Adrenal gland (tissue), 9 donors: ENCODE measurements at regions not wholly inside any gene's neighbourhood (a gene's known extent, or its start where the extent isn't known, plus 50 kb on each side); places are given as distances from the start of the nearest gene placed in this dataset.

Experiments
- DNase-seq, 7 donors: peaks; one replicate each; pipeline ENCODE4 v3.0.0-alpha.2; 2019 to 2020
- H3K27ac ChIP-seq, 5 donors: fragments of 200-600 bp; sonication (generic) in 4 of 5; 1 replicate in 3 of 5; 2 replicates in 2 of 5; pipeline versions ENCODE4 v1.5.1 to v1.8.0; 2016 to 2020; ENCODE audit warnings: mild to moderate bottlenecking in 1 of 5
- H3K27me3 ChIP-seq: fragments of 200-600 bp; 2 replicates; pipeline ENCODE4 v1.8.0; 2021
- H3K36me3 ChIP-seq, 2 donors: fragments of 200-600 bp; replicated peaks in 1 of 2; 1 replicate in 1 of 2; 2 replicates in 1 of 2; pipeline versions ENCODE4 v1.5.1 to v1.8.0; 2018 to 2022
- H3K4me1 ChIP-seq, 2 donors: fragments of 200-600 bp; replicated peaks in 1 of 2; 1 replicate in 1 of 2; 2 replicates in 1 of 2; pipeline versions ENCODE4 v1.5.1 to v1.8.0; 2018 to 2021
- H3K4me3 ChIP-seq, 4 donors: fragments of 200-600 bp; sonication (generic) in 3 of 4; one replicate each; pipeline ENCODE4 v1.5.1; 2016 to 2018
- H3K9me3 ChIP-seq, 3 donors: fragments of 200-600 bp; sonication (generic) in 1 of 3; replicated peaks in 1 of 3; 1 replicate in 2 of 3; 2 replicates in 1 of 3; pipeline versions ENCODE4 v1.5.1 to v1.8.0; 2016 to 2021
- POLR2A ChIP-seq, 2 donors: fragments of 450-650 bp; IDR thresholded peaks; one replicate each; pipeline ENCODE4 v1.6.1; 2017; ENCODE audit warnings: antibody characterized with exemption in 2 of 2, mild to moderate bottlenecking in 2 of 2, moderate library complexity in 1 of 2
- WGBS, 4 donors: extraction: QIAGEN DNeasy Blood & Tissue Kit in 2 of 4; methylation state at CpG; one replicate each; pipeline versions ENCODE4 v1.1.5 to v1.1.7; 2013 to 2017; 5-methylcytosine and 5-hydroxymethylcytosine counted together
- intact Hi-C, 2 donors: fragments of 100-400 bp; cut with DNase I; formaldehyde crosslinking; loops; one replicate each; pipeline versions ENCODE4 v1.14.1 to v1.15.0; 2022 to 2023
- TF ChIP-seq, protein P1 (sequence below), 6 experiments: fragments of 450-650 bp in 4 of 6; fragments of 200-600 bp in 2 of 6; sonication (generic) in 1 of 6; IDR thresholded peaks; 1 replicate in 5 of 6; 2 replicates in 1 of 6; pipeline versions ENCODE4 v1.5.1 to v1.8.0; 2016 to 2021; ENCODE audit warnings: antibody characterized with exemption in 6 of 6, mild to moderate bottlenecking in 2 of 6, moderate library complexity in 1 of 6
- donor health status: healthy with polysubstance abuse.
- donor health status: Bipolar disorder and iron deficiency.
- donor health status: DM: yes; HTN: yes; CAD: no.
- donor health status: DM: no; HTN: no; CAD: no.
- donor health status: DM: no; HTN: no; CAD: no.

DNA sequence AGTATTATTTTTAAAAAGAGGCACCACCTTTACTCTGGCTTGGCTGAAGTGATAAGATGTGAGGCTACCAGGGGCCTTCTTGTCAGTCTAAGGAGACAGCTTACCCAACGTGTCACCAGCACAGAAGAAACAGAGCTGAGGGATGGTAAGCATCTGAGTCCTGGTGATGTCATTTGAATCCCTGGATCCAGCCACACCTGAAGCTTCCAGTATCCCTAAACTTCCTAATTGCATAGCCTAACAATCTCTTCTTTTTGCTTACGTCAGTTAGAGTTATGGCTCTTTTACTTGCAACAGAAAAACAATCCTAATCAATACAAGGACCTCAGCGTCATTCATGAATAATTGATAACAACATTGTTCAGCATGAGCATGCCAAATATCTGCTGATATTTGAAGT lies 436.6 kb downstream of the SHISA9 start:
- Histone ChIP-seq H3K27me3 (no peaks in the 10 kb centered on the region), H3K4me1 (no peaks in the 10 kb centered on the region), H3K36me3 (no peaks in the 10 kb centered on the region), H3K9me3 (no peaks in the 10 kb centered on the region), H3K27ac (no peak overlapping the region), H3K4me3 (no peak overlapping the region)
- no peak for DNase-seq
- 59 to 73% (median 63%) methylated on average over 3 of the region's 3 CpGs for WGBS, 4 donors
- no peak for TF ChIP-seq POLR2A (IDR thresholded peaks at IDR 0.05)
- TF ChIP-seq, protein P1, sequence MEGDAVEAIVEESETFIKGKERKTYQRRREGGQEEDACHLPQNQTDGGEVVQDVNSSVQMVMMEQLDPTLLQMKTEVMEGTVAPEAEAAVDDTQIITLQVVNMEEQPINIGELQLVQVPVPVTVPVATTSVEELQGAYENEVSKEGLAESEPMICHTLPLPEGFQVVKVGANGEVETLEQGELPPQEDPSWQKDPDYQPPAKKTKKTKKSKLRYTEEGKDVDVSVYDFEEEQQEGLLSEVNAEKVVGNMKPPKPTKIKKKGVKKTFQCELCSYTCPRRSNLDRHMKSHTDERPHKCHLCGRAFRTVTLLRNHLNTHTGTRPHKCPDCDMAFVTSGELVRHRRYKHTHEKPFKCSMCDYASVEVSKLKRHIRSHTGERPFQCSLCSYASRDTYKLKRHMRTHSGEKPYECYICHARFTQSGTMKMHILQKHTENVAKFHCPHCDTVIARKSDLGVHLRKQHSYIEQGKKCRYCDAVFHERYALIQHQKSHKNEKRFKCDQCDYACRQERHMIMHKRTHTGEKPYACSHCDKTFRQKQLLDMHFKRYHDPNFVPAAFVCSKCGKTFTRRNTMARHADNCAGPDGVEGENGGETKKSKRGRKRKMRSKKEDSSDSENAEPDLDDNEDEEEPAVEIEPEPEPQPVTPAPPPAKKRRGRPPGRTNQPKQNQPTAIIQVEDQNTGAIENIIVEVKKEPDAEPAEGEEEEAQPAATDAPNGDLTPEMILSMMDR (IDR thresholded peaks at IDR 0.05), result no peak
- intact Hi-C loops, result no loop called here

DNA sequence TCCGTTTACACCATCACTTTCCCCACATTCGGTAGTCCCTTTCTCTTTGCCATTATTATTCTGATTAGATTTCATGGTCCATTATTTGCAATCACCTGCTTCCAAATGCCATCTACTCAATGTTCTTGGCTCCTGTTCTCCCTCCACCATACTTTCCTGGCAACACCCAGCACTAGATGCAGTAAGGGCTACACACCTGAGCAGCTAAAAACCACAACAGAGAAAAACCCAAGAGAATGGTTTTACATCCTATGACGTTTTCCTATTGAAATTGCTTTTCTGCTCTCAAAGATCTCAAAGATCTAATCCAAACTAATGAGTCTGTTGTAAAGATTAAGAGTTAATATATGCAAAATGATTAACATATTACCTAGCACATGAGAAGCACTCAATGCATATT lies 441.3 kb downstream of the SHISA9 start:
- no peak overlapping the region for H3K4me3 ChIP-seq
- H3K27me3 ChIP-seq, result no peaks in the 10 kb centered on the region
- no peaks in the 10 kb centered on the region for H3K9me3 ChIP-seq
- H3K27ac ChIP-seq, result no peak overlapping the region
- intact Hi-C loops, result no loop called here
- WGBS, 4 donors, result 58 to 66% (median 61%) methylated on average over 3 of the region's 3 CpGs
- DNase-seq, result no peak
- no peaks in the 10 kb centered on the region for H3K36me3 ChIP-seq
- TF ChIP-seq, protein P1 (IDR thresholded peaks at IDR 0.05), result no peak
- no peak for TF ChIP-seq POLR2A (IDR thresholded peaks at IDR 0.05)
- H3K4me1 ChIP-seq, result no peaks in the 10 kb centered on the region

DNA sequence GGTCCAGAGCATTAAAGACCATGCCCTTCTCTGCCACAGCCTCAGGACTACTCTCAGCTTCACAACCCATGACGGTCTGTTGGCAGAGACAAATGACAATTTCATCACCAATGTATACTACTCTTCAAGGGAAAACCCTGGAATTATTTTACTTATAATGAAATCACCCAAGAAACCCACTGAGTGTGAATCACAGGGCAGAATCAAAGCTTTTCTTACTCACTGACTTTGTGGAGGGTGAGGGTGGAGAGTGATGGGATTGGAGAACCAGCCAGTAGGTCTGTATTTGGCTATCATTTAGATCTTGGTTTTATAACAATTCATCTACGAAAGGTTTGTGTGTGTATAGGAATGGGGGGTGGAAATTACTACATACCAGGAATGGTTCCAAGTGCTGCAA lies 442.6 kb downstream of the SHISA9 start:
- intact Hi-C loops, result no loop called here

DNA sequence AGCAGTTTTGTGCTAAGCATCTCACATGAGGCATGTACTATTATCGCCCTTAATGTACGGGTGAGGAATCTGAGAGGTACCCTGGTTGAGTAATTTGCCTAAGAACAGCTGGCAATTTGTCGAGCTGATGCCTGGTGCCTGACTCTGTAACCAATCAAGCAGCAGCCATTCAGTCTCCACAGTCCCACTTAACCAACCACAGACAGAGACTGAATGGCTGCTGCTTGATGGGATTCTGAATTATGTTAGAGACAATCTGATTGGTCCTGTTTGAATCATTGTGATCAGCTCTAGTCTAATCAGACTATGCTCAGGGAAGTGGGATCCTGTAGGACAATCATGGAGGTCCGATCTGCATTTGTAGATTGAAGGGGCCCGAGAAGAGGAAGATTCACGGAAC lies 447.0 kb downstream of the SHISA9 start:
- no peak for DNase-seq
- TF ChIP-seq, protein P1 (IDR thresholded peaks at IDR 0.05), result no peak
- TF ChIP-seq POLR2A (IDR thresholded peaks at IDR 0.05), result no peak
- Histone ChIP-seq H3K36me3 (no peaks in the 10 kb centered on the region), H3K9me3 (no peaks in the 10 kb centered on the region), H3K4me3 (no peak overlapping the region), H3K27ac (no peak overlapping the region), H3K27me3 (no peaks in the 10 kb centered on the region), H3K4me1 (no peaks in the 10 kb centered on the region)
- intact Hi-C loops, result no loop called here
- WGBS, 4 donors, result 74 to 86% (median 83%) methylated on average over 6 of the region's 6 CpGs

More for the DNA sequence above, 442.6 kb downstream of the SHISA9 start:
- no peaks in the 10 kb centered on the region for H3K27me3 ChIP-seq
- H3K27ac ChIP-seq, result no peak overlapping the region
- no peak overlapping the region for H3K4me3 ChIP-seq
- 54 to 79% (median 63%) methylated on average over 2 of the region's 2 CpGs for WGBS, 4 donors
- no peaks in the 10 kb centered on the region for H3K36me3 ChIP-seq
- no peak for TF ChIP-seq POLR2A (IDR thresholded peaks at IDR 0.05)
- TF ChIP-seq, protein P1 (IDR thresholded peaks at IDR 0.05), result no peak
- no peaks in the 10 kb centered on the region for H3K4me1 ChIP-seq
- DNase-seq, result no peak
- H3K9me3 ChIP-seq, result no peaks in the 10 kb centered on the region
